Fibroblast of skin of left biceps (primary cell): ENCODE measurements at regions not wholly inside any gene's neighbourhood (a gene's known extent, or its start where the extent isn't known, plus 50 kb on each side); places are given as distances from the start of the nearest gene placed in this dataset.
"Not testable (repeated sequence)": the region's sequence is repeated elsewhere in the genome, so short reads cannot be mapped to it uniquely, and the experiment has no call there.

Experiments used
- DNase-seq, 2 experiments: peaks; one replicate each; pipeline ENCODE4 v3.0.0-alpha.2; 2013; ENCODE audit warnings: low read depth in 2 of 2

GRCh38 chr7:146057958-146058357 lies 58.6 kb upstream of the CNTNAP2 start:
- DNase-seq = no peak

DNA sequence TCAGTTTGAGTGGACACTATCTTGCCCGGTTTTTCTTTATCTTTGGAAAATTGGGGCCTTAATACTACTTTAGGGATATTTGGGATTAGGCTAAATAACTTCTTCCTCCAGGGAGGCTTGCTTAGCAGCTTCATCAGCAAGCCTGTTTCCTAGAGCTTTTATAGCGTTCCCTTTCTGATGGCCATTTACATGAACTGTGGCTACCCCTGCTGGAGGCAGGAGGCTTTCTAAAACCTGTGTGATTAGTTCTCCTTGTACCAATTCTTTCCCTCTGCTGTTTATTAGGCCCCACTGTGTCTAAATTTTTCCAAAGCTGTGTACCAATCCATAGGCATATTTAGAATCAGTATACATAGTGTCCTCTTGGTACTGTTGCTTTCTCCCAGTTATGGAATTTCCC lies 61.7 kb upstream of the CNTNAP2 start:
- DNase-seq = no peak

DNA sequence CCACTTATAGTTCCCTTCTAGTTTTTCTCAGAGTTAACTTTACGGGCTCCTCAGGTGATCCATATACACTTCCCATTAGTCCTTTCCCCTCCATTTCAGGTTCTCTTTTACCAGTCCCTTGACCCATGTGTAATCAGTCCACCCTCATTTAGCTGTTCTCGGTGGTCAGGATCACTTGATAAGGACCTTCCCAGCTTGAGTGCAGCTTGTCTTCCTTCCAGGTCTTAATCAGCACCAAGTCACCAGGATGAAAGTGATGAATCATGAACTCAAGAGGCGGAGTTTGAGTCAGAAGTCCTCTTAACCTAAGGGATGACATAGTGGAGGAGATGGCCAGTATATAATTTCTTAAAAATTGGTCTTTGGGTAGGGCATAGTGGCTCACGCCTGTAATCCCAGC lies 63.1 kb upstream of the CNTNAP2 start:
- DNase-seq = no peak

GRCh38 chr7:146043310-146043709 lies 73.3 kb upstream of the CNTNAP2 start:
- DNase-seq = not testable (repeated sequence)

GRCh38 chr7:146028251-146028750 lies 88.3 kb upstream of the CNTNAP2 start:
- no peak for DNase-seq

DNA sequence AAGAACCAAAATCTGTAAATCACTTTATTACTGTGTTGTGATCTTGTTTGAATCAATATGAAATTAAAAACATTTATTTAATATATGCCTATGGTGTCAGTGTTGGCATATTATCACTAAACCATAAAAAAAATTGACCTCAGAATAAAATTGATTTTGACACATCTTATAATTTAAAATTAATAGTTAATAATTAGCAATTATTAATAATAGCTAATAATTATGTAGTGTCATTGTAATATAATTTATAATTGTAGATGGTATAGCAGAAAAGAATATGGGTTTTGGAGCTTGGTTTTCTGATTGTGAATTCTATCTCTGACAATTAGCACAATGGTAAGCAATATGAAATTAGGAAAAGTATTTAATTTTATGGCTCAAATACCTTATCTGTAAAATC lies 89.4 kb upstream of the CNTNAP2 start:
- DNase-seq = no peak

DNA sequence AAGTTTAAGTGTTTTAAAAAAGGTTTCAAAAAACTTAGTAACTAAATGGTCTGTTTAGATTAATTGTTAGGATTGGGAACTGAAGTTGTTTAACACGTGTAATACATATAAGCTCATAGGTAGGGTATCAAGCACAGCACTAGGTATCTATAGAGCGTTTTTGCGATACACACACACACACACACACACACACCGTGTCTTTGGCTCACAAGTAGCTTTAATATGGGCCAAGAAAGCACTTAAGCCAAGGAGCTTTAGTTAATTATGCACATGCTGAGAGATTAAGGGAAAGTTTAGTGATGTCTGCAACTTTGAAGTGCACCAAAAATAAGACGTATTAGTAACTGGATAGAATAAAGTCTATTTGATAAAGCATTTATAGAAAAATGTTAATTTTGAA lies 93.8 kb upstream of the CNTNAP2 start:
- no peak for DNase-seq

GRCh38 chr7:146019041-146020004 lies 97.3 kb upstream of the CNTNAP2 start:
- not testable (repeated sequence) for DNase-seq

GRCh38 chr7:146017366-146017765 lies 99.2 kb upstream of the CNTNAP2 start:
- not testable (repeated sequence) for DNase-seq

DNA sequence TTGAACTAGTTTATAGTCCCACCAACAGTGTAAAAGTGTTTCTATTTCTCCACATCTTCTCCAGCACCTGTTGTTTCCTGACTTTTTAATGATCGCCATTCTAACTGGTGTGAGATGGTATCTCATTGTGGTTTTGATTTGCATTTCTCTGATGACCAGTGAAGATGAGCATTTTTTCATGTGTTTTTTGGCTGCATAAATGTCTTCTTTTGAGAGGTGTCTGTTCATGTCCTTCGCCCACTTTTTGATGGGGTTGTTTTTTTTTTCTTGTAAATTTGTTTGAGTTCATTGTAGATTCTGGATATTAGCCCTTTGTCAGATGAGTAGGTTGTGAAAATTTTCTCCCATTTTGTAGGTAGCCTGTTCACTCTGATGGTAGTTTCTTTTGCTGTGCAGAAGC lies 102.4 kb upstream of the CNTNAP2 start:
- DNase-seq = not testable (repeated sequence)

DNA sequence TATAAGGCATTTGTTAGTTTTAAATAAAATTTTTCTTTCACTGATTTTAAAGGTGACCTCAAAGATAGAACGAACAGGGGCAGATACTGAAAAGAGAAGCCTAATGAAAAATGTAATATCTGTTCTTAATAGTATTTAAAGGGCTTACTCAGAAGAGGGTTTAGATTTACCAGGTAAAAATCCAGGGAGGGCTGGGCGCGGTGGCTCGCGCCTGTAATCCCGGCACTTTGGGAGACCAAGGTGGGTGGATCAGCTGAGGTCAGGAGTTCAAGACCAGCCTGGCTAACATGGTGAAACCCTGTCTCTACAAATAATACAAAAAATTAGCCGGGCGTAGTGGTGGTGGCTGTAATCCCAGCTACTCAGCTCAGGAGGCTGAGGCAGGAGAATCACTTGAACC lies 108.3 kb upstream of the CNTNAP2 start:
- no peak for DNase-seq

GRCh38 chr7:146004805-146005204 lies 111.8 kb upstream of the CNTNAP2 start:
- peak; percentile 13 to 30 for DNase-seq

DNA sequence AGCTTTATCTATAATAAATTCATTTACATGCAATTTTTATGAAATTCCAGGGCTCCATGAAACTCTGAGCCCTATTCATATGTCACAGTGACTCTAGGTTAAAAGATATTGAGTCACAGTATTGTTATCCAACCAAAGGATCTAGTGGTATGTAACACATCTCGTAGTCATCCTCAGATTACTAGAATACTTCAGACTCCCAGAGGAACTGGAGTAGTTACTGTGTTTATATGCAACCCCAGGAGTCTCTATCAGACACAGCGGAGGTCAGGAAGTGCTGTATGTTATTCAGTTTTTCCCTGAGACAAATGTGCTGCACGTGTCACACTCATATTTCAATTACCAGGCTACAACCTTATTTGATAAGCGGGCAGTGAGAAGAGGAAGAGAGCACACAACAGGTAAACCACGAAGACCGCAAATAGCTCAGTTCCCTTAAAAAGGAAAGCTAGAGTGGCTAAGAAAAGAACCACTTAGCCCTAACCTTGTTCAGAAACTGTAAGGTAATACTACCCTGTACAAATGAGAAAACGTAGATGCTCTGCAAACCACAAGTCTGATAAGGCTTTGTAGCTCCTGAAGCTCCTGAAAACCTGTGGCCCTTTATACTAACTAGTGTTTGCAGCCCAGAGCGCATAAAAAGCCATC lies 114.0 kb upstream of the CNTNAP2 start:
- DNase-seq = peak; percentile 33 to 42

GRCh38 chr7:146002008-146002407 lies 114.6 kb upstream of the CNTNAP2 start:
- no peak for DNase-seq

- no peak for DNase-seq
These were observed 115.7 kb upstream of the CNTNAP2 start for GRCh38 chr7:146000882-146001281.

DNA sequence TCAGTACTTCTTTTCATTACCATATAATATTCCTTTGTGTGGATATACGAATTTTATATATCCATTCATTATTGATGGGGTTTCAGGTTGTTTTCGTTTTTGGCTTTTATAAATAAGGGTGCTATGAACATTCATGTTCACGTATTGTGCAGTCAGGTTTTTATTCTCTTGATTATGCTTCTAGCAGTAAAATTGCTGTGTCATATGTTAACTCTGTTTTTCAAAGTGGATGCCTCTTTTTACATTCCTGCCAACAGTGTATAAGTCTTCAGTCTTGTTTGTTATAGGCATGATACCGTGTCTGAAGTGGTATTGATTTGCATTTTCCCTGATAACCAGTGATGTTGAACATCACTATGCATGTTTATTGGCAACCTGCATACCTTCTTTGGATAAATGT lies 127.1 kb upstream of the CNTNAP2 start:
- no peak for DNase-seq

DNA sequence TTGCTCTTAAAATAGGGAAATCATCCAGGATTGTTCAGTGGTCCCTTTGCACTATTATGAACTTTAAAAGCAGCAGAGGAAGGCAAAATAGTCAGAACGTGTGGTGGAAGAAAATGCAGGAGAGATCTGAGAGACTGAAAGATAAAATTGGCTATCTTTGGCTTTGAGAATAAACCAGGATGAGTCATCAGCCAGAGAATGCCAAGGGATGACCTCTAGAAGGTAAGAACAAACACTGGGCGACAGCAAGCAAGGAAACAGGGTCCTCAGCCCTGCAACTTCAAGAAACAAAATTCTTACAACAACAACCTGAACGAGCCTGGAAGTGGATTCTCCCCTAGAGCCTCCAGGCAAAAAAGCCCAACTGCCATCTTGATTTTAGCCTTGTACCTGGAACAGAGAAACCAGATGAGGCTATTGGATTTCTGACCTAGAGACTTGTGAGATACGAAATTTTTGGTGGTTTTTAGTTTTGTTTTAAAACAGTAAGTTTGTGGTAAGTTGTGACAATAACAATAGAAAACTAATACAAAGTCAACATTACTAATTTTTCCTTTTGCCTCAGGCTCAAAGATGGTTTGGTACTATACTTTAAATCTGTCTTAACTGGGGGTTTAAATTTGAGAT lies 130.2 kb upstream of the CNTNAP2 start:
- DNase-seq = no peak

- no peak for DNase-seq
These were observed 137.8 kb upstream of the CNTNAP2 start for GRCh38 chr7:145978769-145979168.

GRCh38 chr7:145959981-145960380 lies 156.6 kb upstream of the CNTNAP2 start:
- no peak for DNase-seq

GRCh38 chr7:145957160-145957890 lies 159.3 kb upstream of the CNTNAP2 start:
- DNase-seq = peak; percentile 12 to 17

DNA sequence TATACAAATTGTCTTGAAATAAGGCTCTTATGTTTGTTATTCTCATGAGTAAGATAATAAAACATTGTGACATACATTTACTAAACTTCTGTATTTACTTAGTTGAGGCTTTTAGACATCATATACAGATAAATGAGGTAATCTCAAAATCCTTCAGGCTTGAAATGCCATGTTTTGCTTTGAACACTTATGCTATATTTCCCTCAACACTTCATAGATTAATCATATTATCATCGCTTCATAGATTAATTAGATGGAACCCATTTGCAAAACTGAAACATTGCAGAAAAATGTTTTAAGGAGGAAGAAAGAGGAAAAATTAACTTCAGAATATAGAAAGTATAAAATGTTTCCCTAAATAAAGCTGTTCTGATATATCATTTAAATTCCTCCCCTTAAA lies 165.0 kb upstream of the CNTNAP2 start:
- no peak for DNase-seq

DNA sequence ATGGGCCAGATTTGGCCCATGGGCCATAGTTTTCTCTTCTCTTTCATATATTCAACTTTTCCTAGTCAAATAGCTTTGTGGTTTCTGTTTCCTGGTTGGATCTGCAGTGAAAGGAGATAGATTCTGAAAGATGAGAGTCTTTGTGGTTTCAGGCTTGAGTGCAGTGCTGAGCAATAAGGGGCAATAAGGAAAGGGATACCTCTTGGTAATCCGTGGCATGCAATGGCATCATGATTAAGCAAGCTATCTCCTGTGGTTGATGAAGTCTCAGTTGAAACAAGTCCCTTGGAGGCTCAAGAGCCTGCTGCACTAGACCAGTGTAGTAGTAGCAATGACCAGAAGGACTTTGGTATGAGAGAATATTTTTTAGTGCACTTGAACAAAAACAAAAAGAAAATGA lies 187.7 kb upstream of the CNTNAP2 start:
- DNase-seq = no peak
